Esophagus squamous epithelium (tissue), 4 donors: ENCODE measurements at regions not wholly inside any gene's neighbourhood (a gene's known extent, or its start where the extent isn't known, plus 50 kb on each side); places are given as distances from the start of the nearest gene placed in this dataset.

Experiments used
- POLR2A ChIP-seq, 4 donors: fragments of 450-650 bp; IDR thresholded peaks; one replicate each; pipeline ENCODE4 v1.6.1; 2017; ENCODE audit warnings: antibody characterized with exemption in 4 of 4, mild to moderate bottlenecking in 4 of 4, moderate library complexity in 3 of 4
- TF ChIP-seq, protein P1 (sequence below), 6 experiments: fragments of 450-650 bp in 4 of 6; fragments of 200-600 bp in 2 of 6; sonication (generic) in 2 of 6; IDR thresholded peaks; one replicate each; pipeline ENCODE4 v1.5.1; 2016 to 2019; ENCODE audit warnings: antibody characterized with exemption in 6 of 6, mild to moderate bottlenecking in 4 of 6, moderate library complexity in 4 of 6

- no peak for TF ChIP-seq POLR2A (IDR thresholded peaks at IDR 0.05)
- TF ChIP-seq, protein P1, sequence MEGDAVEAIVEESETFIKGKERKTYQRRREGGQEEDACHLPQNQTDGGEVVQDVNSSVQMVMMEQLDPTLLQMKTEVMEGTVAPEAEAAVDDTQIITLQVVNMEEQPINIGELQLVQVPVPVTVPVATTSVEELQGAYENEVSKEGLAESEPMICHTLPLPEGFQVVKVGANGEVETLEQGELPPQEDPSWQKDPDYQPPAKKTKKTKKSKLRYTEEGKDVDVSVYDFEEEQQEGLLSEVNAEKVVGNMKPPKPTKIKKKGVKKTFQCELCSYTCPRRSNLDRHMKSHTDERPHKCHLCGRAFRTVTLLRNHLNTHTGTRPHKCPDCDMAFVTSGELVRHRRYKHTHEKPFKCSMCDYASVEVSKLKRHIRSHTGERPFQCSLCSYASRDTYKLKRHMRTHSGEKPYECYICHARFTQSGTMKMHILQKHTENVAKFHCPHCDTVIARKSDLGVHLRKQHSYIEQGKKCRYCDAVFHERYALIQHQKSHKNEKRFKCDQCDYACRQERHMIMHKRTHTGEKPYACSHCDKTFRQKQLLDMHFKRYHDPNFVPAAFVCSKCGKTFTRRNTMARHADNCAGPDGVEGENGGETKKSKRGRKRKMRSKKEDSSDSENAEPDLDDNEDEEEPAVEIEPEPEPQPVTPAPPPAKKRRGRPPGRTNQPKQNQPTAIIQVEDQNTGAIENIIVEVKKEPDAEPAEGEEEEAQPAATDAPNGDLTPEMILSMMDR (IDR thresholded peaks at IDR 0.05): no peak
These were observed 157.3 kb upstream of the SMAD3 start for GRCh38 chr15:66907826-66908743.
